CD14-positive monocyte (primary cell): ENCODE measurements at regions not wholly inside any gene's neighbourhood (a gene's known extent, or its start where the extent isn't known, plus 50 kb on each side); places are given as distances from the start of the nearest gene placed in this dataset.

Source experiments
- DNase-seq, 3 donors: peaks; one replicate each; pipeline ENCODE4 v3.0.0-alpha.2; 2011 to 2022
- H2AFZ ChIP-seq: 2 replicates; pipeline ENCODE4 v1.6.0; 2012; ENCODE audit warnings: mild to moderate bottlenecking, low read depth, low read length, inconsistent platforms; ENCODE audit not compliant: insufficient read depth, poor library complexity, severe bottlenecking
- H3K27ac ChIP-seq, 2 donors: 1 replicate in 1 of 2; 2 replicates in 1 of 2; pipeline ENCODE4 v1.5.1; 2012 to 2013; ENCODE audit warnings: low read length in 2 of 2, control low read depth in 1 of 2, inconsistent platforms in 1 of 2, low read depth in 1 of 2, mild to moderate bottlenecking in 1 of 2
- H3K27me3 ChIP-seq, 2 donors: one replicate each; pipeline versions ENCODE4 v1.6.0 to v1.6.1; 2011 to 2013; ENCODE audit warnings: low read length in 2 of 2; ENCODE audit not compliant: control insufficient read depth in 2 of 2, insufficient read depth in 2 of 2
- H3K36me3 ChIP-seq, 2 donors: replicated peaks in 1 of 2; 1 replicate in 1 of 2; 2 replicates in 1 of 2; pipeline versions ENCODE4 v1.5.1 to v1.6.1; 2012 to 2013; ENCODE audit warnings: low read length in 2 of 2, control low read depth in 1 of 2, inconsistent platforms in 1 of 2, mild to moderate bottlenecking in 1 of 2; ENCODE audit not compliant: insufficient read depth in 2 of 2, control insufficient read depth in 1 of 2
- H3K4me1 ChIP-seq, 2 donors: 1 replicate in 1 of 2; 2 replicates in 1 of 2; pipeline versions ENCODE4 v1.5.1 to v1.6.1; 2012 to 2013; ENCODE audit warnings: low read length in 2 of 2, control low read depth in 1 of 2, inconsistent platforms in 1 of 2, mild to moderate bottlenecking in 1 of 2, moderate library complexity in 1 of 2; ENCODE audit not compliant: insufficient read depth in 2 of 2, control insufficient read depth in 1 of 2
- H3K4me2 ChIP-seq: replicated peaks from 2 replicates; pipeline ENCODE3; 2012; ENCODE audit warnings: low read length, moderate library complexity, mild to moderate bottlenecking; ENCODE audit not compliant: poor library complexity, severe bottlenecking; ENCODE audit errors: extremely low read depth
- H3K4me3 ChIP-seq, 3 experiments: fragments of 200-600 bp in 1 of 3; sonication (generic) in 1 of 3; replicated peaks in 1 of 3; 1 replicate in 2 of 3; 2 replicates in 1 of 3; pipeline ENCODE4 v1.5.1; 2011 to 2013; ENCODE audit warnings: low read length in 3 of 3, mild to moderate bottlenecking in 3 of 3, control low read depth in 2 of 3, low read depth in 2 of 3, inconsistent platforms in 1 of 3, moderate library complexity in 1 of 3
- H3K79me2 ChIP-seq: 2 replicates; pipeline ENCODE4 v1.6.0; 2012; ENCODE audit warnings: mild to moderate bottlenecking, control low read depth, inconsistent platforms, low read length, moderate library complexity; ENCODE audit not compliant: insufficient read depth
- H3K9ac ChIP-seq: 2 replicates; pipeline ENCODE4 v1.6.0; 2017; ENCODE audit warnings: low read length, mild to moderate bottlenecking; ENCODE audit not compliant: insufficient read depth, poor library complexity, severe bottlenecking
- H3K9me3 ChIP-seq, 2 donors: replicated peaks in 1 of 2; 1 replicate in 1 of 2; 2 replicates in 1 of 2; pipeline versions ENCODE4 v1.5.1 to v1.6.1; 2012 to 2013; ENCODE audit warnings: low read length in 2 of 2, control low read depth in 1 of 2; ENCODE audit not compliant: control insufficient read depth in 1 of 2, insufficient read depth in 1 of 2
- H4K20me1 ChIP-seq: 2 replicates; pipeline ENCODE4 v1.6.0; 2012; ENCODE audit warnings: mild to moderate bottlenecking, low read length, control low read depth, moderate library complexity; ENCODE audit not compliant: insufficient read depth
- H3K27ac Mint-ChIP-seq, 7 donors: one replicate each; pipeline ENCODE4 v1.8.0; 2020; ENCODE audit warnings: mild to moderate bottlenecking in 7 of 7, mixed read lengths in 7 of 7, moderate library complexity in 6 of 7, inconsistent platforms in 2 of 7
- H3K27me3 Mint-ChIP-seq, 3 donors: one replicate each; pipeline ENCODE4 v1.8.0; 2021 to 2022; ENCODE audit warnings: low read depth in 3 of 3, mild to moderate bottlenecking in 3 of 3, mixed read lengths in 3 of 3, moderate library complexity in 3 of 3, inconsistent platforms in 1 of 3
- H3K36me3 Mint-ChIP-seq, 2 donors: one replicate each; pipeline ENCODE4 v1.8.0; 2020; ENCODE audit warnings: mixed read lengths in 2 of 2, inconsistent platforms in 1 of 2, mild to moderate bottlenecking in 1 of 2
- H3K4me1 Mint-ChIP-seq: one replicate; pipeline ENCODE4 v1.8.0; 2020; ENCODE audit warnings: mild to moderate bottlenecking, mixed read lengths
- H3K4me3 Mint-ChIP-seq, 2 donors: one replicate each; pipeline ENCODE4 v1.8.0; 2020; ENCODE audit warnings: mild to moderate bottlenecking in 2 of 2, mixed read lengths in 2 of 2, moderate library complexity in 1 of 2
- H3K9me3 Mint-ChIP-seq, 7 donors: one replicate each; pipeline ENCODE4 v1.8.0; 2020 to 2022; ENCODE audit warnings: mixed read lengths in 7 of 7, mild to moderate bottlenecking in 6 of 7, moderate library complexity in 6 of 7, inconsistent platforms in 2 of 7
- CTCF ChIP-seq: fragments of 200-600 bp; IDR thresholded peaks from one replicate; pipeline ENCODE4 v1.8.0; 2022; ENCODE audit warnings: antibody characterized with exemption, mild to moderate bottlenecking
- WGBS: methylation state at CpG from one replicate; pipeline ENCODE4 v1.1.5; 2013; ENCODE audit warnings: missing lambda C conversion rate; ENCODE audit not compliant: insufficient coverage; 5-methylcytosine and 5-hydroxymethylcytosine counted together
- intact Hi-C, 2 donors: fragments of 100-400 bp; cut with micrococcal nuclease; formaldehyde crosslinking; loops; one replicate each; pipeline versions ENCODE4 v1.15.0 to v1.15.1; 2023

GRCh38 chr5:101520417-101520816 lies 617.3 kb upstream of the ST8SIA4 start:
- H3K79me2 ChIP-seq = no peaks in the 10 kb centered on the region
- DNase-seq = no peak
- Mint-ChIP-seq H3K27ac (no peak overlapping the region), H3K27me3 (peaks cover 0 to 2% (median 0%) of the 10 kb centered on the region in 3 donors), H3K9me3 (peaks cover 0 to 17% (median 7%) of the 10 kb centered on the region in 7 donors), H3K4me3 (no peak overlapping the region), H3K36me3 (no peaks in the 10 kb centered on the region), H3K4me1 (no peaks in the 10 kb centered on the region)
- H3K4me1 ChIP-seq = no peaks in the 10 kb centered on the region
- WGBS = no CpG with 5 or more reads among the region's 2 CpGs
- no peak overlapping the region for H3K4me3 ChIP-seq
- H3K4me2 ChIP-seq = no peak overlapping the region
- no peaks in the 10 kb centered on the region for H3K36me3 ChIP-seq
- no peak overlapping the region for H3K27ac ChIP-seq
- no peaks in the 10 kb centered on the region for H3K27me3 ChIP-seq
- no peak for TF ChIP-seq CTCF
- H3K9me3 ChIP-seq = peaks cover 9 to 16% of the 10 kb centered on the region in 2 donors
- H4K20me1 ChIP-seq = no peaks in the 10 kb centered on the region
- intact Hi-C loops = no loop called here
- H2AFZ ChIP-seq = no peak overlapping the region
- H3K9ac ChIP-seq = no peak overlapping the region

GRCh38 chr5:101517795-101518194 lies 614.7 kb upstream of the ST8SIA4 start:
- Histone ChIP-seq H3K79me2 (no peaks in the 10 kb centered on the region), H3K4me1 (no peaks in the 10 kb centered on the region), H3K4me3 (no peak overlapping the region), H3K36me3 (no peaks in the 10 kb centered on the region), H3K27me3 (no peaks in the 10 kb centered on the region), H3K9ac (no peak overlapping the region), H3K4me2 (no peak overlapping the region), H3K27ac (no peak overlapping the region), H4K20me1 (no peaks in the 10 kb centered on the region), H3K9me3 (peaks cover 9 to 21% of the 10 kb centered on the region in 2 donors), H2AFZ (no peak overlapping the region)
- no CpG with 5 or more reads among the region's 2 CpGs for WGBS
- intact Hi-C loops = no loop called here
- H3K4me3 Mint-ChIP-seq = no peak overlapping the region
- H3K9me3 Mint-ChIP-seq = peaks cover 3 to 15% (median 4%) of the 10 kb centered on the region in 7 donors
- no peak overlapping the region for H3K27ac Mint-ChIP-seq
- no peaks in the 10 kb centered on the region for H3K36me3 Mint-ChIP-seq
- no peak for DNase-seq
- peaks cover 0 to 2% (median 0%) of the 10 kb centered on the region in 3 donors for H3K27me3 Mint-ChIP-seq
- no peak for TF ChIP-seq CTCF
- H3K4me1 Mint-ChIP-seq = no peaks in the 10 kb centered on the region
